M059J (cell line): ENCODE measurements at regions not wholly inside any gene's neighbourhood (a gene's known extent, or its start where the extent isn't known, plus 50 kb on each side); places are given as distances from the start of the nearest gene placed in this dataset.
"Not testable (repeated sequence)": the region's sequence is repeated elsewhere in the genome, so short reads cannot be mapped to it uniquely, and the experiment has no call there.

ENCODE experiments used
- DNase-seq: peaks from one replicate; pipeline ENCODE4 v3.0.0-alpha.2; 2012; ENCODE audit warnings: low read depth

DNA sequence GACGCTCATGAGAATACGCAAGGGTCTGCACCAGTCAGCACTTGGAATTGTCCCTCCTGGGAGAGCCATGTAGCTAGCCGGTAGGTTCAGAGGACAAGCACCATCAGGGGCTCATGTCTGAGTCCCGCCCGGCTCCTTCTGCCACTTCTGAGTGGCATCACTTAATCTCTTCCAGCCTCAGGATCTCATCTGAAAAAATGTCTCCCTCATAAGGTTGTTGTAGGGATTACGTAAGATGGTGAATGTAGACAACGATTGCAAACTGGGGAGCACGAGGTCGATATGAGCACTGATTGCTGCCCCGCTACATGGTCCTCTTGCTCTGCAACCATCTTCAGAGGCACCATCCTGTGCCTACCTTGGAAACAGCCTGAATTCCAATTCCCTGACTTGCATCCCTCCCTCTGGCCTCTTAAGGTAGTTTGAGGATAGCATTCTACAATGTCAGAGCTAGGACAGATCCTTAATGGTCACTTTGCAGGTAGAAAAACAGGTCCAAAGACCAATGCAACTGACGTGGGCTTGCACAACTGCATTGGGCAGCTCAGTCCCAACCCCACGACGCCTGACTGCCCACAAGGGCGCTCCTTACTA lies 115.8 kb upstream of the TMEM45B start:
- DNase-seq = no peak

- DNase-seq = no peak
Measured at GRCh38 chr11:129700701-129701100, 114.9 kb upstream of the TMEM45B start.

- no peak for DNase-seq
Measured at GRCh38 chr11:129701706-129702105, 113.9 kb upstream of the TMEM45B start.

- no peak for DNase-seq
Measured at GRCh38 chr11:129702410-129703398, 112.9 kb upstream of the TMEM45B start.

GRCh38 chr11:129703846-129704245 lies 111.8 kb upstream of the TMEM45B start:
- DNase-seq = peak; percentile 17

DNA sequence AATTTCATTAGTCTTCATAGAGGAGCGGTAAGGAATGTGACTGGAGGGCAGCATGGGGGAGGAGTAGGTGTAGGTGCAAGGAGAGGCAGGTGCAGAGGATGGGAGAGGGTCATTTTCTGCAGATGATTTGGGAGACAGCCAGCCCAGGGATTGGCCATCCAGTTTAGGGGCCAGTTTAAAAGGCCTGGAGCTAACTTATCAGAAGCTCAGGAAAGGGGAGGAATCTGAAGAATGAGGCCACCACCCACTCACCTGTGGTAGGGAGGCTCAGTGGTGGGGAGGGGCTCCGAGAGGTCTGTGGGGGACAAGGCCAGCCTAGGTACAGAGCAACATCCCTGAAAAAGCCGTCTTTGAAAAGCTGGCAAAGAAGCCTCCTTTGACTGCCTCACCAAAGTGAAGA lies 110.8 kb upstream of the TMEM45B start:
- DNase-seq = no peak

- DNase-seq = no peak
Measured at GRCh38 chr11:129705341-129705740, 110.3 kb upstream of the TMEM45B start.

DNA sequence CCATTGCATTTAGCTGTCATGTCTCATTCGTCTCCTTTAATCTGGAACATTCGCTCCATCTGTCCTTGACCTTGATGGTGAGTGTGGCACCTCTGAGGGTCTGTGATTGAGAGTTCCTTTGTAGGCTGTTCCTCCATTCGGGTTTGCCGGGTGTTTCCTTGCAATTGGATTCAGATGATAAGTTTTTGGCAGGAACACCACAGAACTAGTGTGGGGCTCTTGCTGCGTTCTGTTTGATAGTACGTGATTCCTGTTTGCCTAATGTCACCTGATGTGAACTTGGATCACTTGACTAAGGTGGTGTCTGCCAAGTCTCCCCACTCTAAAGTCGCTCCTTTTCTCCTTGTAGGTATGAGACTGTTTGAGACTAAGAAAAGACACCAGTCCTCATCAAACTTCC lies 109.7 kb upstream of the TMEM45B start:
- no peak for DNase-seq

DNA sequence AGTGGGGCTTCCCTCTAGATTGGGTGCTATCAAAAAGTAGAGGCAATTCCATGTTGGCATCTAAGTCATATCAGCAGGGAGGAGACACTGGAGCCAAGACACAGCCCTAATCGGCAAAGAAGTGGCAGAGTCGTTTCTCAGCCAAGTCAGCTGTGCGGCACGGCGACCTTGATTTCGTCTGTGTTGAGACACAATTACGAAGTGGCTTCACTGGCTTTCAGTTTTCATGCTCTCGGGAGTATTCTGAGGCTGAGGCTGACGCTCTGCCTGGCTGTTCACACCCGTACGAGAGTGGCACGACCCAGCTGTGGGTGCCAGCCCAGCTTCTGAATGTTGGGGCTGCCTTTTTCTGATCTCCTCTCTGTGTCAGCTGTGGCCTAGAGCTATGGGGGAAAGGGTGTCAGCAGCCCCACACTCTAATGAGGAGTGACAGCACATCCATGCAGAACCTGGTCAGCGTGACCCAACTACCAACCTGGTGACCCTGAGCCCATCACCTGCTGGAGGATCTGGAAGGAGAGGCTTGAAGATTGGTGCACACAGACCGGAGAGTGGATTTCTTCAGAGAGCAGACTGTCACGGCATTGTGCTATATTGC lies 105.7 kb upstream of the TMEM45B start:
- DNase-seq = no peak

GRCh38 chr11:129710423-129710822 lies 105.2 kb upstream of the TMEM45B start:
- DNase-seq = no peak

DNA sequence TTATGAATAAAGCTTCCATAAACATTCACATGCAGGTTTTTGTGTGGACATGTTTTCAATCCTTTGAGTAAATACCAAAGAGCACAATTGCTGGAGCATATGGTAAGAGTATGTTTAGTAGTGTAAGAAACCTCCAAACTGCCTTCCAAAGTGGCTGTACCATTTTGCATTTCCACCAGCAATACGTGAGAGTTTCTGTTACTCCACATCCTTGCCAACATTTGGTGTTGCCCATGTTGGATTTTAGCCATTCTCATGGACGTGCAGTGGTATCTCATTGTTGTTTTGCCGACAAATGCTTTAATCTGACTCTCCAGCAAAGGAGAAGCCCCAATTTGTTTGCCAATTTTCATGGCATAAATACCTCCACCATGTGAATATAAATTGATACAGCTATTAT lies 103.9 kb upstream of the TMEM45B start:
- DNase-seq = no peak

DNA sequence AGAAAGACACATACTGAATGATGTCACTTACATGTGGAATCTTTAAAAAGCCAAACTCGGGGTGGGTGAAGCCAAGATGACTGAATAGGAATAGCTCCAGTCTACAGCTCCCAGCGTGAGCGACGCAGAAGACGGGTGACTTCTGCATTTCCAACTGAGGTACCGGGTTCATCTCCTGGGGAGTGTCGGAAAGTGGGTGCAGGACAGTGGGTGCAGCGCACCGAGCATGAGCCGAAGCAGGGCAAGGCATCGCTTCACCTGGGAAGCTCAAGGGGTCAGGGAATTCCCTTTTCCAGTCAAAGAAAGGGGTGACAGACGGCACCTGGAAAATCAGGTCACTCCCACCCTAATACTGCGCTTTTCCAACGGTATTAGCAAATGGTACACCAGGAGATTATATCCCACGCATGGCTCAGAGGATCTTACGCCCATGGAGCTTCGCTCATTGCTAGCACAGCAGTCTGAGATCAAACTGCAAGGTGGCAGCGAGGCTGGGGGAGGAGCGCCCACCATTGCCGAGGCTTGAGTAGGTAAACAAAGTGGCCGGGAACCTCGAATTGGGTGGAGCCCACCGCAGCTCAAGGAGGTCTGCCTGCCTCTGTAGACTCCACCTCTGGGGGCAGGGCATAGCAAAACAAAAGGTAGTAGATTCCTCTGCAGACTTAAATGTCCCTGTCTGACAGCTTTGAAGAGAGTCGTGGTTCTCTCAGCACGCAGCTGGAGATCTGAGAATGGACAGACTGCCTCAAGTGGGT lies 103.0 kb upstream of the TMEM45B start:
- not testable (repeated sequence) for DNase-seq

DNA sequence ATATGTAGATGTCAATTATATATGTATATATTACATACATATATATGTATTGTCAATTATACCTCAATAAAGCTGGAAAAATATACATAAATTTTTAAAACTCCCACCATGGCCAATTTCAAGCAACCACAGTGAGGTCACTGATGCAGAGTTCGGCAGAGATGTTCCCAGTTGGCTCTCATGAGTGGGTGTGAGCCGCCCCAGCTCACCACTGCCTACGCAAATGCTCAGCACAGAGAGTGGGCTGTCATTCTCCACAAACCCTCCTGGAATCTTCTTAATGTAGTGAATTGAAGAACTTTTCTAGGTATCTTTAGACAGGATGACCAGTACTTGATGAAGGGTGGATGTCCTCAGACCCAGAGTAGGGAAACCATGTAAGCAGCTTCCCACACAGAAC lies 96.6 kb upstream of the TMEM45B start:
- DNase-seq = no peak

- DNase-seq = no peak
Measured at GRCh38 chr11:129720156-129720555, 95.5 kb upstream of the TMEM45B start.

- no peak for DNase-seq
Measured at GRCh38 chr11:129720994-129721393, 94.7 kb upstream of the TMEM45B start.

GRCh38 chr11:129721685-129722084 lies 94.0 kb upstream of the TMEM45B start:
- DNase-seq = no peak

GRCh38 chr11:129722529-129722928 lies 93.1 kb upstream of the TMEM45B start:
- no peak for DNase-seq

GRCh38 chr11:129723146-129723760 lies 92.4 kb upstream of the TMEM45B start:
- no peak for DNase-seq

GRCh38 chr11:129723761-129724162 lies 91.9 kb upstream of the TMEM45B start:
- DNase-seq = no peak

DNA sequence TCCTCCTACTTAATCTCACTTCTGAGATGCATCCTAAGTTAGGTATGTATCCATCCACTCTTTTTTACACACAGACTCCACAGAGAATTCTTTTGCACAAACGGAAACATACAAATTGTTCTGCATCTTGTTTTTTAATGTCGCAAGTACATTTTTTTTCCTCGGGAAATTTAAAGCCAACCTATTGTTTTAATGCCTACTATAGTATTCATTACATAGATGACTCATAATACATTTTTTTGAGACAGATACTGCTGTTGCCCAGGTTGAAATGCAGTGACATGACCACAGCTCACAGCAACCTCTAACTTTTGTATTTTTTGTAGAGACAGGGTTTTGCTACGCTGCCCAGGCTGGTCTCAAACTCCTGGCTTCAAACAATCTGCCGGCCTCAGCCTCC lies 90.8 kb upstream of the TMEM45B start:
- no peak for DNase-seq

DNA sequence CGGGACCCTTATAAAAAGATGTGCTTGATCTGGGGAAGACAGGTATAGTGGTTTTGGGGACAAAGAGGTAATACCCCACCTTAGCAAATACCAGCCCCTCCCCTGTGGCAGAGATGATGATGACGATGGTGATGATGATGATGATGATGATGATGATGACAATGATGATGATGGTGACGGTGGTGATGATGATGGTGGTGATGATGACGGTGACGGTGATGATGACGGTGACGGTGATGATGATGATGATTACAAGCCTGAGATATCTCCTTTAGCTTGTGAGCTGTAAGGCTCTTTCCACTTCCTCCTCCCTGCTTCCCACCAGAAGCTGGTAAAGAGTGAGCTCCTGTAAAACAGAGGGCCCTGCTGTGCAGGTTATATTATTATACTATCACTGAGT lies 89.5 kb upstream of the TMEM45B start:
- DNase-seq = no peak

DNA sequence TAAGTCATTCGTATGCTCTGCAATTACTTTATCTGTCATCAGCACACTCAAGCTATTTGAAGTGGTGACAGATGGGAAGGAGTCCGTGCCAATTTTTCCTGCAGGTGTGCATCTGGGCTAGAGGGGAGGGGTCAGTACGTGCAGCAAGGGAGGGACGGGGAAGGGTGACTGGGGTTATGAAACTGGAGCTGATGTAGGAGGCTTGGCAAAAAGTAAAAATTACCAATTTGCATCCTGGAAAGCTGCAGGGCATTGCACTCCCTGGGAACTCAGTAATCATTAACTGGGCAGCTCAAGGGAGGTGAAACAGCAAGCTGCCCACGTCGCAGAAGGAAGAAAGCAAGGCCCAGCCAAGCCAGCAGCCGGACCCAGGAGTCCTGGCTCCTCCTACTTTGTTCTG lies 87.1 kb upstream of the TMEM45B start:
- DNase-seq = no peak
